Brain pericyte (primary cell): ENCODE measurements at regions not wholly inside any gene's neighbourhood (a gene's known extent, or its start where the extent isn't known, plus 50 kb on each side); places are given as distances from the start of the nearest gene placed in this dataset.

Source experiments
- DNase-seq: peaks from one replicate; pipeline ENCODE4 v3.0.0-alpha.2; 2012; ENCODE audit warnings: low read depth, low spot score

DNA sequence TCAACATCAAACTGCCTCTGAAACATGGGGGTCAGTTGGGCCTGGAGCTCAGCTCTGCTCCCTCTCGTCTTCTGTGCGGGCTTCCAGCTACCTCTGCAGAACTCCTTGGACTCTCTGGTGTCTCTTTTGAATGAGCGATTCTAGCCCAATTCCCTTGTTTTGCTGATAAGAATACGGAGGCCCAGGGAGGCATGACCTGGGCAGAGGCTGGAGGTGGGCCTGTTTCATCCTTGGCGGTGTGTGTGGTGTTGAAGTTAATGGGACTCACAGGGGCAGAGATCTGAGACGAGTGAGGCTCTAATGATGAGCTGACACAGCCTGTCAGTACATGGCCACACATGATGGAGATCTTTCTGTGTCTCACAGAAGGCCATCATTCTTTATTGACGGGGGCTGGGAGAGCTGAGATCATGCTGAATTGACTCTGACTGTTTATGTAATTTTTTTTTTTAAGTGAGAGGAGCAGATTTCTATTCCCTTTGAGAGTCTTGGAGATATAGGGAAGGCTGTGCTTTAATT, 134.5 kb downstream of the URB2 start:
- no peak for DNase-seq

DNA sequence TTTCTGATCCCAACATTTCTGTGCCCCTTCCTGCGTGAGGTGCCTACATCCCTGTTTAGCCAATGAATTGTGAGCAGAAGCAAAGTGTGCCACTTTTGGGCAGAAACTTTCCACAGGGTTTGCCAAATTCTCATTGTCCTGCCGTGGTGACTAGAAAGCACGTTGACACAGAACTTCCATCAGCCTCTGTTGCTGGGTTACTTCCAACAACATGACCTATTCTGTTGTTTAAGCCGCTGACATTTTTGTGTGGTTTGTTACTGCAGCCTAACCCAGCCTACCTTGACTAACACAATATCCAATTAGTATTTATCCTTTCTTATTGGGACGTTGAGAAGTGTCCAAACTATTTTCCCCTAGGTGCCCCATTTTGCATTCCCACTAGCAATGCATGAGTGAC, 136.8 kb downstream of the URB2 start:
- DNase-seq: no peak

DNA sequence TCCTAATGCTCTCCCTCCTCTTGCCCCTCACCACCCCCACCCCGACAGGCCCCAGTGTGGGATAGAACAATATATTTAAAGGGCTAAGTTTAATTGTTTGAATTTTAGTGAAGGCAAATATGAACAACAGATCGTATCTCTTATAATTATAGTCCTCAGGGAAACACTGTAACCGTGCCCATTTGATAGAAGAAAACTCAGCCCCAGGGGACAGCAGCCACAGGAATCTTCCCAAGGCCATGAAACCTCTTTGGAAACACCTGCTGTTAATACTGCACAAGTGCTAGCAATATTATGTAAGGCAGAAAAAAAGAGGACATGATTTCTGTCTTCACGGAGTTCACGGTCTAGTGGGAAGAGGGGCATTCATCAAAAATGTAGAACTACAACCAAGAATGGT, 142.2 kb downstream of the URB2 start:
- no peak for DNase-seq

GRCh38 chr1:229769006-229769405, 143.0 kb downstream of the URB2 start:
- DNase-seq: no peak

DNA sequence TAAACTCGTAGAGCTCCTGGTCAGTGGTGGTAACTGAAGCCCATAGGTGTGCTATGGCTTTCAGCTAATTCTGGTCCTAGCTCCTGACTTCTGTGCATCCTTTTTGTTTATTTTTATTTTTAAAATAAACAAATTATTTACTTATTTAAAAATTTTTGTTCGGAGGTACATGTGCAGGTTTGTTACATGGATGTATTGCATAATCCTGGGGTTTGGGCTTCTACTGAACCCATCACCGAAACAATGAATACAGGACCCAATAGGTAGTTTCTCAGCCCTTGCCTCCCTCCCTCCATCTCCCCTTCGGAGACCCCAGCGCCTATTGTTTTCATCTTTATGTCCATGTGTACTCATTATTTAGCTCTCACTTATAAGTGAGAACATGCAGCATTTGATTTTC, 143.8 kb downstream of the URB2 start:
- DNase-seq: no peak

GRCh38 chr1:229778794-229779193, 152.7 kb downstream of the URB2 start:
- DNase-seq: no peak

GRCh38 chr1:229781453-229781852, 155.4 kb downstream of the URB2 start:
- no peak for DNase-seq

DNA sequence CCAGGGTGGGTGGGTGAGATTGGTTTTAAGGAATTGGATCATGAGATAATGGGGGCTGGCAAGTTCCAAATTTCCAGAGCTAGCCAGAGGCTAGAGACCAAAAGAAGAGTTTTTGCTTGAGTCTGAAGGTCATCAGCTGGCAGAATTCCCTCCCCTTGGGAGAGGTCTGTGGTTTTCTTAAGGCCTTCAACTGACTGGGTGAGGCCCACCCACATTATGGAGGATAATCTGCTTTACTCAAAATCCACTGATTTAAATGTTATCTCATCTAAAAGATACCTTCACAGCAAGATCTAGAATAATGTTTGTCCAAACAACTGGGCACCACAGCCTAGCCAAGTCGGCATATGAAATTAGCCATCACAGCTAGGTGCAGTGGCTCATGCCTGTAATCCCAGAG, 156.4 kb downstream of the URB2 start:
- no peak for DNase-seq

- no peak for DNase-seq
Observed at GRCh38 chr1:229784834-229785233, 158.8 kb downstream of the URB2 start.

DNA sequence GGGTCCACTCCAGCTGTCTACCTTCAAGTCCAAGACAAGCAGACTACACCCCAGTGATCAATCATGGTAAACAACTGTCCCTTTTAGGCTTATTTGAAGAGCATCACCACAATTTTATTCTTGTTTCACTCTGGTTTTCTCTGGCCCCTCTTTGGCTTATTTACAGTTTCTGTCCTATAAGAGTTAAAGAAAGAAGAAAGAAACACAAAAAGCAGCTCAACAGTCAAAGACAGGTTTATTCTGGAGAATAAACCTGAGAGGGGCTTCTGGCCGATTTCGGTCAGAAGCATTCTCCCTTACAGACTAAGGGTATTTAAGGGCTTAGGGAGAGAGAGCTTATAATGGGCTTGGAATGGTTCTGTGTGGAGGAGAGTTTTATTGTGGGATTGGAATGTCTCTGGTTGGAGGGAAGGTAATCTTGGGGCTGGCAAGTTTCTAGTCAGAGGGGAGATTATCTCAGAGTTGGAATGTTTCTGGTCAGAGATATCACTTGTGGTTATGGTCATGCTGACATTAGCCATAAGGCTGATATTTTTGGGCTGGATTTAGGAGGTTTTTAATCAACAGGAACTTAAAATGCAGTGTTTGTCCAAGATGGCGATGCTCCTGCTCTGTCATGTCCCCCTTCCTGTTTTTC, 161.0 kb downstream of the URB2 start:
- DNase-seq: no peak

- no peak for DNase-seq
Observed at GRCh38 chr1:229788004-229788403, 162.0 kb downstream of the URB2 start.

DNA sequence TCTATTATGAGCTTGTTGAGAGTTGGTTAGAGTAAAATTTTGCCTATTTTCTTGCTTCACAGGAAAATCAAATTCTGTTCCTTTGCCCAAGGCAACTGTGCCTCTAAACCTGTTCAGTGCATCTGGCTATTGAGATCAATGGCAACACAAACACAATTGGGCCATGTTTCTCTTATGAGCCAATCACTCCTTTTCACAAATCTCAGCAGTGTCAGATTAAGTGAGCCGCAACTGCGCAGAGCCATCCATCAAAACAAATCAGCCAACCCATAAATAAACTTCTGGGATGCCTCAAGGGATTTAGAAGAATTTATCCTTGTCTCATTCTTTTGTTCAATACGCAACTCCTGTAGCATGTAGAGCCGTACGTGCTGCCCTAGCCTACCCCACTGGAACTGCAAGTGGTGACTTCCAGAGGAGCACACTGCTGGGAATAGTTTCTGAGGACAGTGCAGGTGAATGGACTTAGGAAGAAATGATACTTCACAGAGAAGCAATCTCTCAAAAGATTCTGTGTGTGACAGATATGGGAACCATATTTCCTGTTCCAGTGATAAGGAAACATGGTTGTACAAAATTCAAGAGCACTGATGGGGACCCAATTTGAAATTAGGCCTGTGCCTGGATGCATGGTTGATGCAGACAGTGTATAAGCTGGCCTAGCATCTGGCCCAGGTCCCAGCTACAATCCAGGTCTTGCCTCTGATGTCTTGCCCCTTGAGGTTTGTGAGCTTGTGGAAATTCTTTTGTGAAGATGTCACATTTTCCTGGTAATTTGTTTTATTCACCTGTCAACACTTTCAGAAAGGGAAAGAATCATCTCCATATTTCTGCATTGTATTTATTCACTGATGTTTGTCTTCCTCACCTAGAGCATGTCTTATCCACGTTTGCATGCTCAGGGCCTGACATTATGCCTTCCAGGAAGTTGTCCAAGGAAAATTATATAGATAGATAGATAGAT, 166.2 kb downstream of the URB2 start:
- DNase-seq: no peak

DNA sequence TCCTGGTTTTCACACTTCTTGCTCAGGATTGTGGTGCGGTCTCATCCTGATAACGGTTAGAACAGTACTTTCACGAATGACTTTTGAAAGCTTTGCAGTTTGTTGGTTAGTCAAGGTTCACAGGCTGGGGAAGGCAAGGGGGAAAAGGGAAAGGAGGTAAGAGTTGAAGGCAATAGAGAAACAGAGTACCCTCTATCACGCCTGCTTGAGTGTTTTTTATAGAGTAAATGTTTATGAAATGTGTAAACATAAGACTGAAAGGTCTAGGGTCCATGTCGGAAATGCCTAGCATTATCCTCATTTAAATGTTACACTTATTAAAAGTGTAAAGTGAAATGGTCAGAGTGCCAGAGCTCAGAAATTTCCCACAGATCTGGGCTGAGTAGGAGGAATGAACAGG, 167.4 kb downstream of the URB2 start:
- DNase-seq: no peak

- no peak for DNase-seq
Observed at GRCh38 chr1:229798558-229798957, 172.5 kb downstream of the URB2 start.

GRCh38 chr1:229803626-229804217, 177.7 kb downstream of the URB2 start:
- DNase-seq: no peak

GRCh38 chr1:229808272-229808671, 182.2 kb downstream of the URB2 start:
- DNase-seq: no peak

DNA sequence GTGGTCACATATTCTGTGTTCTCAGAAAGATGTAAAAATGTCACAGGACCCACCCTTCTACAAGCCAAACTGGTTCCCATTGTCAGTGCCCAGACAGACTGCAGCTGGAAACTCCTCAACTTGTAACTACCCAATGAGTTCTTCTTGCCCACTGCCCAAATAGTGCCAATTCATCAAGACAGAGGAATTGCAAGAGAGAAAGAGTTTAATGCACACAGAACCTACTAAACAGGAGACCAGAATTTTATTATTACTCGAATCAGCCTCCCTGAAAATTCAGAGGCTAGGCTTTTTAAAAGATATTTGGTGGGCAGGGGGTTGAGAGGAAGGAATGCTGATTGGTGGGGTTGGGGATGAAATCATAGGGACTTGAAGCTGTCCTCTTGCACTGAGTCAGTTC, 184.1 kb downstream of the URB2 start:
- DNase-seq: no peak

GRCh38 chr1:229810961-229811360, 184.9 kb downstream of the URB2 start:
- no peak for DNase-seq

DNA sequence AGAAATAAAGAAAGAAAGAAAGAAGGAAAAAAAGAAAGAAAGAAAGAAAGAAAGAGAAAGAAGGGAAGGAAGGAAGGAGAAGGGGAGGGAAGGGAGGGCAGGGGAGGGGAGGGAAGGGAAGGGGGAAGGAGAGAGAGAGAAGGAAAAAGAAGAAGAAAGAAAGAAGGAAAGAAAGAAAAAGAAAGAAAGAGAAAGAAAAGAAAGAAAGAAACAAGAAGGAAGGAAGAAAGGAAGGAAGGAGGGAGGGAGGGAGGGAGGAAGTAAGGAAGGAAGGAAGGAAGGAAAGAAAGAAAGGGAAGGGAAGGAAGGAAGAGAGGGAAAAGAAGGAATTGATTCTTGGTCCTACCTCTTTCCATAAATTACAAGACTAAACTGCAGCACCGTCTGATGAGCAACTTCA, 186.1 kb downstream of the URB2 start:
- no peak for DNase-seq

DNA sequence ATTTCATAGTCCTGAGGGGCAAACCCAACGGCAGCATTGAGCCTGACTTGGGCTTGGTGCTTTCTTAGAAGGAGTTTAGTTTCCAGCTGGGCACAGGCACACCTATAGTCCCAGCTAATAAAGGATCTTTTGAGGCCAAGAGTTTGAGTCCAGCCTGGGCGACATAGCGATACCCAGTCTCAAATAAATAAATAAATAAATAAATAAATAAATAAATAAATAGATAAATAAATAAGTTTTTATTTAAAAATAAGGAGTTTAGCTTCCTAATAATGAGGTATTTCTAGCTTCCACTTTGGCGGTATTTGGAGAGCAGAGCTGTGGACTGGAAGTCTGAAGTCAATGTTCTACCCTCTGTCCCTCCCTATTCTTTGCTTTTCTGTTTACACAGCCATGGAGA, 186.6 kb downstream of the URB2 start:
- DNase-seq: no peak

GRCh38 chr1:229815076-229815475, 189.0 kb downstream of the URB2 start:
- DNase-seq: no peak

GRCh38 chr1:229815961-229816360, 189.9 kb downstream of the URB2 start:
- DNase-seq: no peak

DNA sequence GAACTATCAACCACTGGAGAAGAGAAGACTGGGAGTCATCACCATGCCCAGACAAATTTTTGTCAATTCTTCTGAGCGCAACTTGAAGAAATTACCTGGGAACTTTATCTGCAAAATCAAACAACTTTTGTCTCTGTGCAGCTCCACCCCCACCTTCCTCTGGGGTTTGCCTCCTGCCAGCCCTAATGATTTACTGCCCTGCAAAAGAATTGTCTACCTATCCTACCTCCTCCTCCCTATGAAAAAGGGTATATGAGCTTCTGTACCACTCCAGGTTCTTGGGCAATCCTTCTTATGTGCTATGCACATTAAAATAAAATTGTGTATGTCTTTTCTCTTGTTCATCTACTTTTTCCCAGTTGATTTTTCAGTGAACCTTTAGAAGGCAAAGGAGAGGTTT, 191.9 kb downstream of the URB2 start:
- no peak for DNase-seq
